ENCODE measurements at regions not wholly inside any gene's neighbourhood (a gene's known extent, or its start where the extent isn't known, plus 50 kb on each side); places are given as distances from the start of the nearest gene placed in this dataset.

DNA sequence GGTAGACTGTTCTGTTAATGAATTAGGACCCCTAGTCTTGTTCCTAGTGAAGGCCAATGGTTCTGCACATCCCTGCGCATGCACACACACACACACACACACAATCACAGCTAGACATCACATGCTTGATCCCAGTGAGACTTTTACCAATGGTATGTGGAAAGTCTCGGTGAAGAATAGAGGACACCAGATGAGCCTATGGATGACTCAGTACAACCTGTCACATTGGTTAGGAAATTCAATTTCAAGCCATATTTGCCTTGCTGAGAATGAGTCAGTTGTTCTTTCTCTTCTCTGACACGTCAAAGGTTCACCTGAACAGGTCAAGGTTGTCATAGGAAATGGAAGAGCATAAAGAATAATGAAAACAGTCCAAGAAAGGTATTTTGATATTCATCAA is 122.0 kb downstream of the SLC17A6 start:
- TF ChIP-seq, protein P1, sequence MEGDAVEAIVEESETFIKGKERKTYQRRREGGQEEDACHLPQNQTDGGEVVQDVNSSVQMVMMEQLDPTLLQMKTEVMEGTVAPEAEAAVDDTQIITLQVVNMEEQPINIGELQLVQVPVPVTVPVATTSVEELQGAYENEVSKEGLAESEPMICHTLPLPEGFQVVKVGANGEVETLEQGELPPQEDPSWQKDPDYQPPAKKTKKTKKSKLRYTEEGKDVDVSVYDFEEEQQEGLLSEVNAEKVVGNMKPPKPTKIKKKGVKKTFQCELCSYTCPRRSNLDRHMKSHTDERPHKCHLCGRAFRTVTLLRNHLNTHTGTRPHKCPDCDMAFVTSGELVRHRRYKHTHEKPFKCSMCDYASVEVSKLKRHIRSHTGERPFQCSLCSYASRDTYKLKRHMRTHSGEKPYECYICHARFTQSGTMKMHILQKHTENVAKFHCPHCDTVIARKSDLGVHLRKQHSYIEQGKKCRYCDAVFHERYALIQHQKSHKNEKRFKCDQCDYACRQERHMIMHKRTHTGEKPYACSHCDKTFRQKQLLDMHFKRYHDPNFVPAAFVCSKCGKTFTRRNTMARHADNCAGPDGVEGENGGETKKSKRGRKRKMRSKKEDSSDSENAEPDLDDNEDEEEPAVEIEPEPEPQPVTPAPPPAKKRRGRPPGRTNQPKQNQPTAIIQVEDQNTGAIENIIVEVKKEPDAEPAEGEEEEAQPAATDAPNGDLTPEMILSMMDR (IDR thresholded peaks at IDR 0.05; ENCODE audit: control extremely low read depth in 1 of 3, insufficient read depth in 1 of 3, low read depth in 1 of 3, low read length in 3 of 3), result no peak
- TF ChIP-seq POLR2A (IDR thresholded peaks at IDR 0.05; ENCODE audit: control extremely low read depth in 1 of 2, low read depth in 2 of 2, low read length in 2 of 2), result no peak
- no peak for TF ChIP-seq EP300 (IDR thresholded peaks at IDR 0.05; ENCODE audit: borderline replicate concordance in 1 of 2, low read depth in 2 of 2, low read length in 2 of 2)
- TF ChIP-seq CREB1 (IDR thresholded peaks at IDR 0.05), result no peak
- TF ChIP-seq EZH2 (IDR thresholded peaks at IDR 0.05; ENCODE audit: low read depth, low read length, severe bottlenecking), result no peak
- no peak for TF ChIP-seq TAF1 (IDR thresholded peaks at IDR 0.05; ENCODE audit: low read depth, low read length)
- no peak for TF ChIP-seq GTF2F1 (IDR thresholded peaks at IDR 0.05; ENCODE audit: borderline replicate concordance, low read depth, low read length)
- TF ChIP-seq, protein P2, sequence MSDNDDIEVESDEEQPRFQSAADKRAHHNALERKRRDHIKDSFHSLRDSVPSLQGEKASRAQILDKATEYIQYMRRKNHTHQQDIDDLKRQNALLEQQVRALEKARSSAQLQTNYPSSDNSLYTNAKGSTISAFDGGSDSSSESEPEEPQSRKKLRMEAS (IDR thresholded peaks at IDR 0.05), result no peak
- no peak for TF ChIP-seq EGR1 (IDR thresholded peaks at IDR 0.05; ENCODE audit: borderline replicate concordance, low read depth, low read length)

Data from H1 (cell line).